Panc1 (cell line): ENCODE measurements at regions not wholly inside any gene's neighbourhood (a gene's known extent, or its start where the extent isn't known, plus 50 kb on each side); places are given as distances from the start of the nearest gene placed in this dataset.

Source experiments
- ATAC-seq: fragments of 200-7000 bp; cut with Tn5 transposase; 2 replicates; pipeline ENCODE4 v1.9.1; 2020; ENCODE audit warnings: mild to moderate bottlenecking, moderate library complexity
- BruUV-seq: library from RNA; stranded (reverse); fragments of 400-500 nt; replicated peaks from 2 replicates; lab custom pipeline; 2021; lab: Mats Ljungman, UMichigan
- CTCF ChIA-PET: fragments of 300-600 bp; sonication (Branson Sonifier 250); formaldehyde crosslinking; loops from one replicate; lab custom pipeline; 2022; ENCODE audit warnings: antibody characterized with exemption; lab: Charles Lee
- POLR2A ChIA-PET: fragments of 300-600 bp; sonication (Branson Sonifier 250); formaldehyde crosslinking; loops from one replicate; lab custom pipeline; 2022; ENCODE audit warnings: antibody characterized with exemption; lab: Charles Lee
- DNase-seq: peaks from one replicate; pipeline ENCODE4 v3.0.0-alpha.2; 2010; ENCODE audit warnings: low read depth, low spot score
- H3K27ac ChIP-seq: 2 replicates; pipeline ENCODE4 v1.5.1; 2011; ENCODE audit warnings: mild to moderate bottlenecking, low read length, inconsistent platforms
- H3K27me3 ChIP-seq: fragments of 200-500 bp; sonication (Bioruptor generic); 2 replicates; pipeline ENCODE4 v1.6.0; 2014; ENCODE audit warnings: low read length, inconsistent platforms; ENCODE audit not compliant: control insufficient read depth, insufficient read depth
- H3K36me3 ChIP-seq: fragments of 200-500 bp; sonication (Bioruptor generic); 2 replicates; pipeline ENCODE4 v1.5.1; 2014; ENCODE audit warnings: inconsistent platforms, mild to moderate bottlenecking, low read length, moderate library complexity; ENCODE audit not compliant: control insufficient read depth, insufficient read depth
- H3K4me1 ChIP-seq: 2 replicates; pipeline ENCODE4 v1.5.1; 2011; ENCODE audit warnings: inconsistent platforms, mild to moderate bottlenecking, low read length, moderate library complexity; ENCODE audit not compliant: control insufficient read depth, insufficient read depth
- H3K4me3 ChIP-seq, 2 experiments: 2 replicates each; pipeline ENCODE4 v1.5.1; 2011 to 2012; ENCODE audit warnings: low read depth in 2 of 2, low read length in 2 of 2, mild to moderate bottlenecking in 2 of 2, inconsistent platforms in 1 of 2, moderate library complexity in 1 of 2
- H3K9me3 ChIP-seq: fragments of 200-500 bp; sonication (Bioruptor generic); 2 replicates; pipeline ENCODE4 v1.5.1; 2014; ENCODE audit warnings: low read depth, mild to moderate bottlenecking, inconsistent platforms, low read length, moderate library complexity; ENCODE audit not compliant: control insufficient read depth, insufficient read depth
- CTCF ChIP-seq: fragments of 450-650 bp; IDR thresholded peaks from 2 replicates; pipeline ENCODE4 v1.5.1; 2017; ENCODE audit warnings: mild to moderate bottlenecking
- POLR2AphosphoS5 ChIP-seq: IDR thresholded peaks from 2 replicates; pipeline ENCODE4 v1.6.1; 2012; ENCODE audit warnings: mild to moderate bottlenecking, low read depth, low read length, moderate library complexity
- REST ChIP-seq, 2 experiments: IDR thresholded peaks; 2 replicates each; pipeline ENCODE4 v1.6.1; 2011 to 2012; ENCODE audit warnings: low read depth in 2 of 2, control low read depth in 1 of 2, low read length in 1 of 2, mild to moderate bottlenecking in 1 of 2, moderate library complexity in 1 of 2; ENCODE audit not compliant: insufficient read depth in 1 of 2
- SIN3A ChIP-seq: IDR thresholded peaks from 2 replicates; pipeline ENCODE4 v1.6.1; 2012; ENCODE audit warnings: low read depth, mild to moderate bottlenecking, low read length, moderate library complexity, borderline replicate concordance; ENCODE audit not compliant: insufficient read depth
- TCF7L2 ChIP-seq: IDR thresholded peaks from 2 replicates; pipeline ENCODE4 v1.6.1; 2011; ENCODE audit warnings: mild to moderate bottlenecking, low read depth, low read length, inconsistent platforms
- in situ Hi-C: cut with HindIII; loops from 2 replicates; pipeline ENCODE4 v1.10.0; 2016; ENCODE audit warnings: low sequenced_read_pairs, low pct_unique_long_range_greater_than_20kb
- intact Hi-C: fragments of 100-400 bp; cut with micrococcal nuclease; formaldehyde crosslinking; loops from one replicate; pipeline ENCODE4 v1.10.0; 2022; ENCODE audit not compliant: unreplicated experiment

GRCh38 chr7:25985196-25985595 lies 166.8 kb upstream of the NFE2L3 start:
- Histone ChIP-seq H3K4me1 (no peaks in the 10 kb centered on the region), H3K27me3 (0 out of 2 replicates have a peak, but pooled peaks cover 2% of the 10 kb centered on the region), H3K36me3 (no peaks in the 10 kb centered on the region), H3K4me3 (no peak overlapping the region), H3K9me3 (no peaks in the 10 kb centered on the region), H3K27ac (no peak overlapping the region)
- no peak for ATAC-seq
- in situ Hi-C loops: no loop called here
- no TSS peak for BruUV-seq
- TF ChIP-seq CTCF: no peak
- TF ChIP-seq REST (IDR thresholded peaks at IDR 0.05; ENCODE audit: insufficient read depth in 1 of 2, low read depth in 2 of 2, low read length in 1 of 2): no peak
- TF ChIP-seq POLR2AphosphoS5: no peak
- TF ChIP-seq TCF7L2: no peak
- TF ChIP-seq SIN3A: no peak
- ChIA-PET CTCF (no interaction called here), POLR2A (no interaction called here)
- DNase-seq: no peak
- intact Hi-C loops: no loop called here

- ATAC-seq (no peak), DNase-seq (no peak)
- no TSS peak for BruUV-seq
- TF ChIP-seq POLR2AphosphoS5 (no peak), REST (IDR thresholded peaks at IDR 0.05; ENCODE audit: insufficient read depth in 1 of 2, low read depth in 2 of 2, low read length in 1 of 2) (no peak), TCF7L2 (no peak), CTCF (no peak), SIN3A (no peak)
- Histone ChIP-seq H3K27ac (no peak overlapping the region), H3K4me1 (no peaks in the 10 kb centered on the region), H3K4me3 (no peak overlapping the region), H3K27me3 (0 out of 2 replicates have a peak, but pooled peaks cover 7% of the 10 kb centered on the region), H3K36me3 (no peaks in the 10 kb centered on the region), H3K9me3 (no peaks in the 10 kb centered on the region)
- CTCF ChIA-PET: no interaction called here
- POLR2A ChIA-PET: interaction anchor here (0.5 to 0.7 kb wide), 2 partner anchors 187 to 863 kb away, joined by 3 to 7 read pairs; no protein-coding TSS in a partner anchor
- in situ Hi-C loops: no loop called here
- intact Hi-C loops: no loop called here
These were observed 163.4 kb upstream of the NFE2L3 start for GRCh38 chr7:25988640-25989039.
